Gastrocnemius medialis (tissue), 4 donors: ENCODE measurements at regions not wholly inside any gene's neighbourhood (a gene's known extent, or its start where the extent isn't known, plus 50 kb on each side); places are given as distances from the start of the nearest gene placed in this dataset.

Experiments
- ATAC-seq, 2 donors: fragments of 150-250 bp; one replicate each; pipeline ENCODE4 v1.9.1; 2016
- DNase-seq, 2 donors: peaks; one replicate each; pipeline ENCODE4 v3.0.0-alpha.2; 2019
- H3K27ac ChIP-seq, 4 donors: fragments of 200-600 bp; sonication (generic); 1 replicate in 1 of 4; 2 replicates in 3 of 4; pipeline ENCODE4 v1.5.1; 2016 to 2018; ENCODE audit warnings: mild to moderate bottlenecking in 2 of 4, moderate library complexity in 1 of 4
- H3K27me3 ChIP-seq, 3 donors: fragments of 200-600 bp; sonication (generic) in 2 of 3; 1 replicate in 1 of 3; 2 replicates in 2 of 3; pipeline versions ENCODE4 v1.5.1 to v1.6.0; 2016 to 2019; ENCODE audit warnings: mild to moderate bottlenecking in 1 of 3, moderate library complexity in 1 of 3
- H3K36me3 ChIP-seq, 2 donors: fragments of 200-600 bp; sonication (generic) in 1 of 2; one replicate each; pipeline ENCODE4 v1.5.1; 2017 to 2018
- H3K4me1 ChIP-seq, 2 donors: fragments of 200-600 bp; sonication (generic) in 1 of 2; one replicate each; pipeline ENCODE4 v1.5.1; 2016 to 2017; ENCODE audit warnings: mild to moderate bottlenecking in 2 of 2
- H3K4me3 ChIP-seq, 4 donors: fragments of 200-600 bp; sonication (generic) in 3 of 4; 1 replicate in 1 of 4; 2 replicates in 3 of 4; pipeline ENCODE4 v1.5.1; 2016 to 2019; ENCODE audit warnings: mild to moderate bottlenecking in 2 of 4
- H3K9me3 ChIP-seq, 3 donors: fragments of 200-600 bp; sonication (generic) in 2 of 3; 1 replicate in 1 of 3; 2 replicates in 2 of 3; pipeline ENCODE4 v1.5.1; 2016 to 2019
- POLR2A ChIP-seq, 2 donors: fragments of 450-650 bp; IDR thresholded peaks; one replicate each; pipeline ENCODE4 v1.6.1; 2017; ENCODE audit warnings: antibody characterized with exemption in 2 of 2, mild to moderate bottlenecking in 2 of 2, moderate library complexity in 2 of 2
- in situ Hi-C, 4 donors: fragments of 200-750 bp; cut with MboI; loops; one replicate each; pipeline versions ENCODE4 v1.15.0 to v1.8.0; 2017; ENCODE audit warnings: low sequenced_read_pairs in 4 of 4
- intact Hi-C: fragments of 100-400 bp; cut with DNase I; formaldehyde crosslinking; loops from one replicate; pipeline ENCODE4 v1.15.1; 2023; ENCODE audit warnings: low total_unique reads
- TF ChIP-seq, protein P1 (sequence below), 5 experiments: fragments of 450-650 bp in 3 of 5; fragments of 200-600 bp in 2 of 5; sonication (generic) in 2 of 5; IDR thresholded peaks in 4 of 5; conservative IDR thresholded peaks in 1 of 5; 1 replicate in 4 of 5; 2 replicates in 1 of 5; pipeline ENCODE4 v1.5.1; 2016 to 2019; ENCODE audit warnings: antibody characterized with exemption in 5 of 5, mild to moderate bottlenecking in 3 of 5, moderate library complexity in 3 of 5

DNA sequence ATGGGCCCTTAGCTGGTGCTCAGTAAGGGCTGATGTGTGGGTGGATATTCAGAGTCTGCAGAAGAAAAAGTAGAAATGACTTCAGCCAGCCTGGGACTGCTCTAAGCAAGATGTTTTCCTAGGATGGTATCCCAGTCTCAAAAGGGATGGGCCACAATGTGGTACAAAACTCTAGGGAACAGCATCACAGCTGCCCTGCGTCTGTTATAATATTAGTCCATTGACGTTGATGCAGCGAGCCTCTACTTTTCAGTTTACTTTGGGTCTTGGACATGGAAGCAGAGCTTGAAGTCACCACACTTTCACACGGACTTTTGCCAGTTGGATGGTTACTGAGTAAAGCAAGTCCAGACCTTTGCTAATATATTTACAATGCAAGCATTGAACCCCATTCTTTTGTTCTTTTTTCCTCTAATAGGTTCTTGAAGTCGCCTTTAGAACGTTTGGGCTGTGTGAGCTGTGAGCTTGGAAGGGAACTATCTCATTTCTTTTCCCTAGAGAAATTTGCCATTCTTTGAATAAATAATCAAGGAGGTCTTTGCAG is 105.7 kb downstream of the RDH14 start:
- H3K4me3 ChIP-seq, result no peak overlapping the region
- H3K27me3 ChIP-seq, result no peaks in the 10 kb centered on the region
- peak overlapping the region; percentile 32 to 67 (median 56) for H3K27ac ChIP-seq
- no peak for DNase-seq
- intact Hi-C loops, result no loop called here
- in situ Hi-C loops, result no loop called here
- H3K4me1 ChIP-seq, result peaks cover 18 to 21% of the 10 kb centered on the region in 2 donors
- no peaks in the 10 kb centered on the region for H3K9me3 ChIP-seq
- H3K36me3 ChIP-seq, result no peaks in the 10 kb centered on the region
- ATAC-seq, result no peak
- no peak for TF ChIP-seq POLR2A (IDR thresholded peaks at IDR 0.05)
- TF ChIP-seq, protein P1, sequence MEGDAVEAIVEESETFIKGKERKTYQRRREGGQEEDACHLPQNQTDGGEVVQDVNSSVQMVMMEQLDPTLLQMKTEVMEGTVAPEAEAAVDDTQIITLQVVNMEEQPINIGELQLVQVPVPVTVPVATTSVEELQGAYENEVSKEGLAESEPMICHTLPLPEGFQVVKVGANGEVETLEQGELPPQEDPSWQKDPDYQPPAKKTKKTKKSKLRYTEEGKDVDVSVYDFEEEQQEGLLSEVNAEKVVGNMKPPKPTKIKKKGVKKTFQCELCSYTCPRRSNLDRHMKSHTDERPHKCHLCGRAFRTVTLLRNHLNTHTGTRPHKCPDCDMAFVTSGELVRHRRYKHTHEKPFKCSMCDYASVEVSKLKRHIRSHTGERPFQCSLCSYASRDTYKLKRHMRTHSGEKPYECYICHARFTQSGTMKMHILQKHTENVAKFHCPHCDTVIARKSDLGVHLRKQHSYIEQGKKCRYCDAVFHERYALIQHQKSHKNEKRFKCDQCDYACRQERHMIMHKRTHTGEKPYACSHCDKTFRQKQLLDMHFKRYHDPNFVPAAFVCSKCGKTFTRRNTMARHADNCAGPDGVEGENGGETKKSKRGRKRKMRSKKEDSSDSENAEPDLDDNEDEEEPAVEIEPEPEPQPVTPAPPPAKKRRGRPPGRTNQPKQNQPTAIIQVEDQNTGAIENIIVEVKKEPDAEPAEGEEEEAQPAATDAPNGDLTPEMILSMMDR (IDR thresholded peaks at IDR 0.05 in 4 of 5, conservative IDR thresholded peaks at IDR 0.05 in 1 of 5), result no peak

DNA sequence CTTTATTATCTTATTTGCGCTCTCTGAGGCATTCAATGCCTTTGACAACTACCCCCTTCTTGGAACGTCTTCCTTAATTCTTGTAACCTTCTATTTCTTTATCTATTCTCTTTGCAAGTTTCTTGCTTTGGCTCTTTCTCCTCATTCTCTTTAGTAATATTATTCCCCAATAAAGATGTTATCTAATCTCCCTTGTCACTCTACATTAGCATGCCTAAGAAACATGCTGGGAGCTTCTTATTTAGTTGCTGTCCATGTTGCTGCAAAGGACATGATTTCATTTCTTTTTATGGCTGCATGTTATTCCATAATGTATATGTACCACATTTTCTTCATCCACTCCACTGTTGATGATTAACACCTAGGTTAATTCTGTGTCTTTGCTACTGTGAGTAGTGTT is 113.7 kb downstream of the RDH14 start:
- peaks cover 10% of the 10 kb centered on the region in 2 donors for H3K4me1 ChIP-seq
- no peaks in the 10 kb centered on the region for H3K27me3 ChIP-seq
- no peak overlapping the region for H3K4me3 ChIP-seq
- in situ Hi-C loops (no loop called here), intact Hi-C loops (no loop called here)
- peak overlapping the region; percentile 15 to 50 (median 38) for H3K27ac ChIP-seq
- H3K36me3 ChIP-seq, result no peaks in the 10 kb centered on the region
- no peak for TF ChIP-seq POLR2A (IDR thresholded peaks at IDR 0.05)
- TF ChIP-seq, protein P1 (IDR thresholded peaks at IDR 0.05 in 4 of 5, conservative IDR thresholded peaks at IDR 0.05 in 1 of 5), result no peak
- ATAC-seq, result no peak
- DNase-seq, result no peak
- H3K9me3 ChIP-seq, result no peaks in the 10 kb centered on the region

DNA sequence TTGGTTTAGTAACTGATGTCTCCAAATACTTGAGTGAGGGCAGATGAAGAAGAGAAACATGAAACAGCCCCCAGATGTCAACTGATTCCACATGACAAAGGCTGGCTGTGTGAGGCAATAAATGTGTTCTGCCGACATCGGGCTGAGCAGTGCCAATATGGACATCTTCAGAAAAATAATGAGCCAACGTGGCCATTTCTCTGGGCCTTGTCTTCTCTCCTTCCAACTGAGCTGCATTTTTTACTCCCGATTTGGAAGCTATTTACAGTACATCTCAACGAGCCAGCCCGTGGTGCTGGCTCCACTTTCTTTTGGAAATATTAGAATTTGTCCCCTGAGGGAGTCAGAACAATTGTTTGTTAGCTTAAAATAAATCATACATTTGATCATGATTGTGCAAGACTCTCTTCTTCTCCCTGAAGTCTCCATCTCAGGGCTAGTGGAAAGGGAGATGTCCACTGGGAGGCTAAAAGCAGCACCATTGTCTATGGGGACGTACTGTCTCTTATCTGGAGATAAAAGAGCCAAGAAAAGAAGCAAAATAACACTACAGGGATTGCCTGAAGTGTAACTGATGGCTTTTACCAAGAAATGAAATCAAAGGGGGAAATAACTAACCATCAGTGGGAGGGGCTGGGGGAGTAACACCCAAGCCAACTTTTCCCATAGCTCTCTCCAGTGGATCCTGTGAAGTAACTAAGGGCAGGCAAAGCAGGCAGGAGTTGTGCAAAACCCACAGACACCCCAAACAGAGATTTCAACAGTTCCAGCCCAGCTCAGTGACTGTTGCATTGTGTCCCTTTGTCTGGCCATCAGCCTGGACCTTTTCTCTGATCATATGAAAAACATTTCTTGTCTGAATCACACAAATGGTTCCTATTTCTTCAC is 114.8 kb downstream of the RDH14 start:
- no peaks in the 10 kb centered on the region for H3K27me3 ChIP-seq
- no peaks in the 10 kb centered on the region for H3K36me3 ChIP-seq
- H3K27ac ChIP-seq, result peak overlapping the region; percentile 26 to 53 (median 42)
- H3K9me3 ChIP-seq, result no peaks in the 10 kb centered on the region
- no peak for TF ChIP-seq POLR2A (IDR thresholded peaks at IDR 0.05)
- TF ChIP-seq, protein P1 (IDR thresholded peaks at IDR 0.05 in 4 of 5, conservative IDR thresholded peaks at IDR 0.05 in 1 of 5), result no peak
- peaks cover 10% of the 10 kb centered on the region in 2 donors for H3K4me1 ChIP-seq
- intact Hi-C loops, result no loop called here
- DNase-seq (peak; percentile 59 to 76), ATAC-seq (peak; percentile 81 to 83)
- no peak overlapping the region for H3K4me3 ChIP-seq
- in situ Hi-C loops, result no loop called here

DNA sequence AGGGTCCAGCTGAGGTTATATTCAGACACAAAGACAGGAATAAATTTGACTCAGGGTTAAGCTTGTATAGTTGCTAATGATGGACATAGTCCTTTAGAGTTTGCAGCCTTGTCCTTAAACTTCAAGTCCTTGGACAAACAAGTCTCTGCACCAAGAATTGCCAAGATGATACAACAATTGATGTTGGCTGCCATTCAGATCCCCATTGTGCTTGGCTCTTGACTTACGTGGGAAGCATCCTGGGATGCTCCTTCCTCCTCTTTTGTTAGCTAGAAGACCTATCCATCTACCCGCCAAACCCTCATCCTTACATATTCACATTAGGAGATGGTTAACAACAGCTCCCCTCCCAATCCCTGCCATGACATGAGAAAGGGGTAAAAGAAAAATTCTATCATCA is 115.6 kb downstream of the RDH14 start:
- Histone ChIP-seq H3K9me3 (no peaks in the 10 kb centered on the region), H3K27me3 (no peaks in the 10 kb centered on the region), H3K4me3 (no peak overlapping the region), H3K27ac (peak overlapping the region; percentile 7 to 59 (median 40)), H3K4me1 (peaks cover 10% of the 10 kb centered on the region in 2 donors), H3K36me3 (no peaks in the 10 kb centered on the region)
- intact Hi-C loops (loop anchor here (5.0 kb wide), 1 partner anchor 37 kb away; no protein-coding TSS in a partner anchor), in situ Hi-C loops (no loop called here)
- ATAC-seq (no peak), DNase-seq (no peak)
- TF ChIP-seq POLR2A (IDR thresholded peaks at IDR 0.05), result no peak
- TF ChIP-seq, protein P1 (IDR thresholded peaks at IDR 0.05 in 4 of 5, conservative IDR thresholded peaks at IDR 0.05 in 1 of 5), result no peak
